Thymus (tissue), 11 donors: ENCODE measurements at regions not wholly inside any gene's neighbourhood (a gene's known extent, or its start where the extent isn't known, plus 50 kb on each side); places are given as distances from the start of the nearest gene placed in this dataset.

Source experiments
- DNase-seq, 9 donors: peaks; one replicate each; pipeline ENCODE4 v3.0.0-alpha.2; 2013; ENCODE audit warnings: low spot score in 9 of 9, low read depth in 6 of 9, missing footprints in 1 of 9
- H3K27ac ChIP-seq, 2 donors: one replicate each; pipeline ENCODE4 v1.5.1; 2013; ENCODE audit warnings: control low read depth in 1 of 2, low read depth in 1 of 2, low read length in 1 of 2, mild to moderate bottlenecking in 1 of 2, moderate library complexity in 1 of 2
- H3K27me3 ChIP-seq, 2 donors: one replicate each; pipeline ENCODE4 v1.5.1; 2013; ENCODE audit warnings: low read length in 1 of 2; ENCODE audit not compliant: control insufficient read depth in 2 of 2, insufficient read depth in 1 of 2
- H3K36me3 ChIP-seq, 2 donors: one replicate each; pipeline ENCODE4 v1.5.1; 2013; ENCODE audit warnings: low read length in 1 of 2, mild to moderate bottlenecking in 1 of 2, moderate library complexity in 1 of 2; ENCODE audit not compliant: control insufficient read depth in 2 of 2, insufficient read depth in 2 of 2
- H3K4me1 ChIP-seq, 2 donors: one replicate each; pipeline ENCODE4 v1.5.1; 2013; ENCODE audit warnings: low read length in 2 of 2; ENCODE audit not compliant: control insufficient read depth in 2 of 2, insufficient read depth in 2 of 2
- H3K4me3 ChIP-seq, 2 donors: one replicate each; pipeline ENCODE4 v1.5.1; 2013; ENCODE audit warnings: low read length in 2 of 2, control low read depth in 1 of 2, mild to moderate bottlenecking in 1 of 2
- H3K9me3 ChIP-seq, 2 donors: one replicate each; pipeline ENCODE4 v1.5.1; 2013; ENCODE audit warnings: low read length in 1 of 2, mild to moderate bottlenecking in 1 of 2; ENCODE audit not compliant: control insufficient read depth in 2 of 2, insufficient read depth in 1 of 2
- WGBS: extraction: QIAGEN DNeasy Blood & Tissue Kit; methylation state at CpG from one replicate; pipeline ENCODE4 v1.1.7; 2013; 5-methylcytosine and 5-hydroxymethylcytosine counted together
- donor health status: healthy.

DNA sequence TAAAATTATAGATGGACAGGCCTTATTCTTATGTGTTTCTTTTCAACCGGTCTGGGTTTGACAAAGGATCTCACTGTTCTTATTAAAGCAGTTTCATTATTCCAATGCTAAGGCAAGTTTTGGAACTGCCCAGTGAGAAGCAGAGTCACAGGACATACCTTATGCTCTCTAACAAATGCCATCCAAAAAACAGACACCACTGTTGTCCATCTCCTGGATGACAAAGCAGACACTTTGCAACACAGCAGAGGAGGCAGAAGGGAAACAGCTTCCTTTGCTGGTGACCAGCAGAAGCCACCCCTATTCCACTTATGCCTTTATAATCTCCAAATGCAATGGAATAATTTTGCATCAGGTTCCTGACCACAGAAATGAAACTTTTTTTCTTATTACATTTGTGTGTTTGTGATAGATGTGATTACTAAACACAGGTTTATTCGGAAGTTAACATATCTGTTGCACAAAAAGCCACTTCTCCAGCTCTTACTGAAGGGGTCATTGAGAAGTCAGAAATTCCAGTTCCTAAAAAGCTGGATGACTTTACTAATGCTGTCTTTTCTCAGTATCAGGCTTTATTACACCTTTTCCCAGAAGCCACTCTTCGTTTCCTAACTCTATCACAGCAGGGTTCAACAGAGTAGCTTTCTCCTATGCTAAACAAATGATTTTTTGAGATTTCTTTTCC lies 115.6 kb downstream of the BTG1 start:
- H3K4me3 ChIP-seq, result peak overlapping the region in 1 of 2 donors; percentile 0
- H3K27ac ChIP-seq, result peak overlapping the region; percentile 91 to 93
- DNase-seq, result peak in 1 of 9 donors; percentile 53
- no peaks in the 10 kb centered on the region for H3K9me3 ChIP-seq
- no peaks in the 10 kb centered on the region for H3K36me3 ChIP-seq
- H3K4me1 ChIP-seq, result peaks cover 38 to 54% of the 10 kb centered on the region in 2 donors
- no peaks in the 10 kb centered on the region for H3K27me3 ChIP-seq
- WGBS, result 80% methylated on average over 3 of the region's 3 CpGs

DNA sequence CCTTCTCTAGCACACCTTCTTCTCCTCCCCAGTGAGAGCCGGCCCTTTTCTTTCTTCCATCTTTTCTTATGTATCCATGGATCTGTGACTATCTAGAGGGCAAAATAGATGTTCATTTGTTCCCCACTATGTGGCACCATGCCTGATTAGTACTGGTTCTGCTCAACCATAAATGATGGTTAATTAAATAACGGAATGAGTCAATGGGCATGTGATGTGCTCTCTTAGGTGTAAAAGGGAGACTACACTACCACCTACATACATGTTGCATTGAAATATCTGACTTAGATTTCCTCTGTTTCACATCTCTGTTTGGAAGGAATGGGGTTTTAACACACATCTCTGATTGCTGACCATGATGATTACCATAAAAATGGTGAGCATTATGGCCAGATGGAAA lies 116.5 kb downstream of the BTG1 start:
- WGBS, result 94% methylated on average over 2 of the region's 2 CpGs
- Histone ChIP-seq H3K27ac (peak overlapping the region in 1 of 2 donors; percentile 93), H3K9me3 (no peaks in the 10 kb centered on the region), H3K4me1 (peaks cover 38 to 45% of the 10 kb centered on the region in 2 donors), H3K36me3 (no peaks in the 10 kb centered on the region), H3K27me3 (no peaks in the 10 kb centered on the region), H3K4me3 (no peak overlapping the region)
- DNase-seq, result no peak

DNA sequence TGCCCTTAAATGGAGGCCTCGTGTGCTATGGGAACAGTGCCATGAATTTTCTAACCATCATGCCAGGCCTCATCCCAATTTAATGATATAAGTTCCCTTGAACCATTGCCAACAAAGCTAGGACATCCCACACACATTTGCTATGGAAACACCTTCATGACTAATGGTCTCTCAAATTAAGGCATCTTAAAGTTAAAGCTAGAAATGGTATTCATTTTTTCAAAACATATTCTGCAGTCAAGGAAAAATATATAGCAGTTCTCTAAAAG lies 117.3 kb downstream of the BTG1 start:
- Histone ChIP-seq H3K27ac (no peak overlapping the region), H3K36me3 (no peaks in the 10 kb centered on the region), H3K27me3 (no peaks in the 10 kb centered on the region), H3K4me3 (no peak overlapping the region), H3K4me1 (peaks cover 37 to 38% of the 10 kb centered on the region in 2 donors), H3K9me3 (no peaks in the 10 kb centered on the region)
- 97% methylated on average over 1 of the region's 1 CpG for WGBS
- no peak for DNase-seq

GRCh38 chr12:92027701-92028440 lies 117.8 kb downstream of the BTG1 start:
- no peaks in the 10 kb centered on the region for H3K27me3 ChIP-seq
- 93% methylated on average over 4 of the region's 4 CpGs for whole genome bisulfite sequencing
- H3K4me3 ChIP-seq, result no peak overlapping the region
- no peak for DNase-seq
- H3K4me1 ChIP-seq, result peaks cover 34 to 38% of the 10 kb centered on the region in 2 donors
- no peaks in the 10 kb centered on the region for H3K9me3 ChIP-seq
- no peak overlapping the region for H3K27ac ChIP-seq
- H3K36me3 ChIP-seq, result no peaks in the 10 kb centered on the region

GRCh38 chr12:92027243-92027642 lies 118.4 kb downstream of the BTG1 start:
- WGBS, result 95% methylated on average over 2 of the region's 2 CpGs
- no peak for DNase-seq
- no peak overlapping the region for H3K27ac ChIP-seq

DNA sequence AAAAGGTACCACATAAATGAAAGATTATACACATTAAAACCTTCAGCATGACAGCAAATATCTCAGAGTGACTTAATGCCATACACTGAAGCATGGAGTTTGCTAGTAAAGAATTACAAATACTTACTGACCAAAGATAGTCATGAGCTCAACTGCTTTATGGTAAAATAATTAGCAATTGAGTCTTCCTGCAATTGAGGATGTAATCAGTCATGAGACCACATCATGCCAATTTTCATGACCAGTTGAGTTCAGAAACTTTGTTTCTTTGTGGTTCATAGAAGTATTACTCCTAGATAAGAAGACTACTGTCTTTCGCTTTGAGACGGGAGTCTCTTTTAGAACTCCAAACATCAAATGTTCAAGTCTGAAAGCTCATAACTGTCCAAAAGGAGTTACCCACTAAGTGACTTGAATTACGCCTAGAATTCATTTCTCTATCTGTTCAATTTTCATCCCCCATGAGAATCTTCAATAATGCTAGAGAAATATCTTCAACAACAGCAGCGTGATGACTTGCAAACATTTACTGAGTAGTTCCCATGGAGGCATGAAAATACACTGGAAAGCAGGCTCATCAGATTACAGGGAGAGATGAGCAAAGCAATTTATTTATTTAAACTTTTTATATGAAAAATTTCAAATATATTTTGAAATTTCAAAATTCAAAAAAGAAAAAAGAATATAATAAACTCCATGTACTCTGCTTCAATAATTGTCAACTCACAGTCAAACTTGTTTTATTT lies 120.0 kb downstream of the BTG1 start:
- Histone ChIP-seq H3K9me3 (no peaks in the 10 kb centered on the region), H3K27me3 (no peaks in the 10 kb centered on the region), H3K36me3 (no peaks in the 10 kb centered on the region), H3K4me1 (peaks cover 25 to 30% of the 10 kb centered on the region in 2 donors), H3K27ac (no peak overlapping the region), H3K4me3 (no peak overlapping the region)
- WGBS, result 85% methylated on average over 4 of the region's 4 CpGs
- DNase-seq, result no peak

More at GRCh38 chr12:92027243-92027642, 118.4 kb downstream of the BTG1 start:
- no peaks in the 10 kb centered on the region for H3K27me3 ChIP-seq
- no peaks in the 10 kb centered on the region for H3K36me3 ChIP-seq
- H3K4me1 ChIP-seq, result peaks cover 30 to 33% of the 10 kb centered on the region in 2 donors
- H3K4me3 ChIP-seq, result no peak overlapping the region
- no peaks in the 10 kb centered on the region for H3K9me3 ChIP-seq

DNA sequence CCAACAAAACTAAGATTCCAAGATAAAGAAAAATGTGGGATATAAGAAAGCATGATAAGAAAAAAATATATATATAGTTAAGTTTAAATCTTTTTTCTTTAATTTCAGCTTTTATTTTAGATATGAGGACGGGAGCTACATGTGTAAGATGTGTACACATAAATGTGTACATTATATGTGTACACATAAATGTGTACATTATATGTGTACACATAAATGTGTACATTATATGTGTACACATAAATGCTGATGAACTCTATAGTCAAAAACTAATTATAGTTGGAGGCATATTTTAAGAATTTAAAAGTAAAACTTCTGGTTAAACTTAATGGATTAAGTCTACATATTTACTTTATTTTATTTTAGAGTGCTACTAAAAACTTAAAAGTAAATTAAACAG lies 123.6 kb downstream of the BTG1 start:
- H3K4me1 ChIP-seq, result peaks cover 2 to 9% of the 10 kb centered on the region in 2 donors
- H3K36me3 ChIP-seq, result no peaks in the 10 kb centered on the region
- no peaks in the 10 kb centered on the region for H3K27me3 ChIP-seq
- 99% methylated on average over 1 of the region's 1 CpG for WGBS
- no peak overlapping the region for H3K27ac ChIP-seq
- no peaks in the 10 kb centered on the region for H3K9me3 ChIP-seq
- no peak overlapping the region for H3K4me3 ChIP-seq
- DNase-seq, result no peak

DNA sequence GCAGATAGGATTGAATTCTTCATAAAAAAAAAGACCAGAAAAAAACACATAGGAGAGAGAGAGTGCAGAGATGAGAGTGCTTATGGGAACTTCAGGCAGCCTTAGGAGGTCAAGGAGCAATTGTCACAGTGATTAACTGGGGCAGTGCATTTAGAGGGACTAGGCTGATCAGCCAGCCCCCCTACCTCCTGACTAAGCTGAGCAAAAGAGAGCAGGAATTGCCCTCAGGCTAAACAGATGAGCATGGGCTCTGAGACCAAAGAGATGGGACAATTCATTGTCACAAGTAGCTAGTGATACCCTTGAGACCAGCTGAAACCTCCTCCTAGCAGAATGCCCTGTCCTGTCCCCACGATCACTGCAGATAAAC lies 124.0 kb downstream of the BTG1 start:
- Histone ChIP-seq H3K4me3 (no peak overlapping the region), H3K9me3 (no peaks in the 10 kb centered on the region), H3K27ac (no peak overlapping the region), H3K4me1 (peaks cover 2 to 9% of the 10 kb centered on the region in 2 donors), H3K27me3 (no peaks in the 10 kb centered on the region), H3K36me3 (no peaks in the 10 kb centered on the region)
- 100% methylated on average over 1 of the region's 1 CpG for WGBS
- DNase-seq, result no peak

DNA sequence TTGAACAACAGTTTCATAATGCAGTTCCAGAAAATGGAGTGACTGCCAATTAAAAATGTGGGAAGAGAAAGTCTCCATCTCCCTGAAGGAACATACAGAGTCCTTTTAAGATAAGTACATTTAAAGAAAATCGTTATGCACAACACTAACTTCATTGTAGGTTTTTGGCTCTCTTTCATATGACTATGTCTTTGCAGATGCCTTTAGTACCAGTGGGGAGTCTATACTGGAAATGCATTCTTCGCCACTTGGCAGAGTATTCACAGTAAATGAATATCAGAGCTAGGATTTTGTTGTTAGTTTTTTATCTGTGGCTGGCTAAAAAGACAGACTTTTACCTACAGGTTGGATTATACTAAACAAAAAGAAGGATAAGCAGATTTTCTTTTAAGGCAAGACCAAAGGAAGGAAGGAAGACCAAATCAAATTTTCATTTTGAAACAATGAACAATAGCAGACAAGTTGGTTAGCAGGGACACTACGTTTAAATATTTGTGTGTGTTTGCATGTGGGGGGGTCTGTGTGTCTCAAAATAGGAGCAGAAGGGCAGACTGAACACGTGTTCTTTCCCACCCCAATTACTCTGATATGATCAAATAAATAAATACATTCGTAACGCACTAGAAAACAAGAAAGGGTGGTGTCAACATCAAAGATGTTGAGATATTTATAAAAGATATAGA lies 124.5 kb downstream of the BTG1 start:
- no peaks in the 10 kb centered on the region for H3K27me3 ChIP-seq
- H3K27ac ChIP-seq, result no peak overlapping the region
- H3K4me3 ChIP-seq, result no peak overlapping the region
- H3K4me1 ChIP-seq, result peaks cover 0 to 9% of the 10 kb centered on the region in 2 donors
- no peaks in the 10 kb centered on the region for H3K36me3 ChIP-seq
- DNase-seq, result no peak
- H3K9me3 ChIP-seq, result no peaks in the 10 kb centered on the region
- 67% methylated on average over 6 of the region's 6 CpGs for WGBS
